H1 (cell line): ENCODE measurements at regions not wholly inside any gene's neighbourhood (a gene's known extent, or its start where the extent isn't known, plus 50 kb on each side); places are given as distances from the start of the nearest gene placed in this dataset.

Source experiments
- CTCF ChIA-PET: fragments of 300-600 bp; sonication (Branson Sonifier 250); formaldehyde crosslinking; loops from one replicate; lab custom pipeline; 2021; ENCODE audit not compliant: partially characterized antibody; lab: Charles Lee
- POLR2A ChIA-PET: fragments of 300-600 bp; sonication (Branson Sonifier 250); formaldehyde crosslinking; loops from one replicate; lab custom pipeline; 2021; ENCODE audit warnings: inconsistent platforms; ENCODE audit not compliant: partially characterized antibody; lab: Charles Lee
- DNase-seq, 2 experiments: peaks; one replicate each; pipeline versions ENCODE4 v3.0.0 to v3.0.0-alpha.2; 2010 to 2022; ENCODE audit warnings: low spot score in 2 of 2, low read depth in 1 of 2, mixed read lengths in 1 of 2
- FAIRE-seq: peaks from 2 replicates; lab custom pipeline; 2011; peaks lifted over from hg19 to GRCh38; lab: Jason Lieb, UNC
- H2AFZ ChIP-seq: 2 replicates; pipeline ENCODE4 v1.8.1; 2012; ENCODE audit warnings: low read length, inconsistent platforms
- H2AK5ac ChIP-seq: 2 replicates; pipeline ENCODE4 v1.6.1; 2013; ENCODE audit warnings: low read depth, low read length
- H2BK120ac ChIP-seq: replicated peaks from 2 replicates; pipeline ENCODE3; 2013; ENCODE audit warnings: low read depth, low read length, inconsistent platforms
- H2BK12ac ChIP-seq: 2 replicates; pipeline ENCODE4 v1.6.1; 2013; ENCODE audit warnings: low read depth, low read length
- H2BK15ac ChIP-seq: 2 replicates; pipeline ENCODE4 v1.6.1; 2013; ENCODE audit warnings: low read length
- H2BK20ac ChIP-seq: 2 replicates; pipeline ENCODE4 v1.6.1; 2013; ENCODE audit warnings: low read length
- H2BK5ac ChIP-seq: 2 replicates; pipeline ENCODE4 v1.6.1; 2013; ENCODE audit warnings: low read depth, low read length
- H3K14ac ChIP-seq: 2 replicates; pipeline ENCODE4 v1.6.1; 2013; ENCODE audit warnings: inconsistent platforms; ENCODE audit not compliant: insufficient read length
- H3K18ac ChIP-seq: 2 replicates; pipeline ENCODE4 v1.6.1; 2013; ENCODE audit warnings: low read length; ENCODE audit errors: extremely low read depth
- H3K23ac ChIP-seq: 2 replicates; pipeline ENCODE4 v1.6.1; 2013; ENCODE audit warnings: inconsistent platforms; ENCODE audit not compliant: insufficient read length
- H3K23me2 ChIP-seq: 2 replicates; pipeline ENCODE4 v1.6.1; 2013; ENCODE audit warnings: low read depth, low read length
- H3K27ac ChIP-seq: 2 replicates; pipeline ENCODE4 v1.6.1; 2011; ENCODE audit warnings: low read depth, low read length, inconsistent platforms
- H3K27me3 ChIP-seq, 4 experiments: replicated peaks in 1 of 4; 1 replicate in 1 of 4; 2 replicates in 3 of 4; pipeline versions ENCODE4 v1.6.1 to v1.8.1; 2011 to 2013; ENCODE audit warnings: low read length in 3 of 4, mild to moderate bottlenecking in 3 of 4, inconsistent platforms in 2 of 4, mixed read lengths in 2 of 4, moderate library complexity in 1 of 4; ENCODE audit not compliant: control insufficient read depth in 3 of 4, insufficient read depth in 3 of 4; ENCODE audit errors: extremely low read depth in 1 of 4
- H3K36me3 ChIP-seq, 4 experiments: 2 replicates each; pipeline versions ENCODE4 v1.6.1 to v1.8.1; 2011 to 2013; ENCODE audit warnings: mild to moderate bottlenecking in 4 of 4, low read length in 3 of 4, moderate library complexity in 2 of 4, control low read depth in 1 of 4, inconsistent platforms in 1 of 4; ENCODE audit not compliant: insufficient read depth in 4 of 4, control insufficient read depth in 2 of 4
- H3K4ac ChIP-seq: replicated peaks from 2 replicates; pipeline ENCODE3; 2013; ENCODE audit warnings: low read length, low read depth, mixed read lengths, inconsistent platforms; ENCODE audit not compliant: insufficient read length
- H3K4me1 ChIP-seq, 4 experiments: replicated peaks in 1 of 4; 1 replicate in 1 of 4; 2 replicates in 3 of 4; pipeline versions ENCODE4 v1.6.1 to v1.8.1; 2011 to 2013; ENCODE audit warnings: low read length in 3 of 4, inconsistent platforms in 2 of 4, mixed read lengths in 1 of 4; ENCODE audit not compliant: insufficient read depth in 4 of 4, control insufficient read depth in 3 of 4
- H3K4me2 ChIP-seq, 2 experiments: 2 replicates each; pipeline versions ENCODE4 v1.6.1 to v1.8.1; 2011 to 2013; ENCODE audit warnings: low read depth in 2 of 2, low read length in 2 of 2, control low read depth in 1 of 2, inconsistent platforms in 1 of 2, mild to moderate bottlenecking in 1 of 2; ENCODE audit not compliant: insufficient read depth in 1 of 2
- H3K4me3 ChIP-seq, 4 experiments: fragments of 200-600, 300-600 bp in 1 of 4; sonication (generic), shearing (Covaris generic), sonication (Bioruptor Twin) in 1 of 4; 2 replicates each; pipeline versions ENCODE4 v1.5.1 to v1.8.1; 2011 to 2016; ENCODE audit warnings: low read length in 4 of 4, low read depth in 3 of 4, control low read depth in 2 of 4, inconsistent platforms in 2 of 4, mild to moderate bottlenecking in 2 of 4, mixed read lengths in 1 of 4, moderate library complexity in 1 of 4; ENCODE audit not compliant: insufficient read depth in 2 of 4; ENCODE audit errors: extremely low read depth in 1 of 4
- H3K56ac ChIP-seq: replicated peaks from 2 replicates; pipeline ENCODE3; 2013; ENCODE audit warnings: low read depth, mild to moderate bottlenecking, mixed read lengths, low read length, inconsistent platforms; ENCODE audit not compliant: insufficient read length
- H3K79me1 ChIP-seq: 2 replicates; pipeline ENCODE4 v1.6.1; 2013; ENCODE audit warnings: low read depth, low read length, control low read depth
- H3K79me2 ChIP-seq, 2 experiments: 2 replicates each; pipeline versions ENCODE4 v1.6.1 to v1.8.1; 2012 to 2013; ENCODE audit warnings: low read length in 2 of 2, mild to moderate bottlenecking in 2 of 2, inconsistent platforms in 1 of 2; ENCODE audit not compliant: insufficient read depth in 2 of 2, control insufficient read depth in 1 of 2
- H3K9ac ChIP-seq, 4 experiments: replicated peaks in 1 of 4; 1 replicate in 1 of 4; 2 replicates in 3 of 4; pipeline versions ENCODE4 v1.6.1 to v1.8.1; 2011 to 2013; ENCODE audit warnings: low read depth in 3 of 4, low read length in 3 of 4, control low read depth in 2 of 4, mild to moderate bottlenecking in 2 of 4, moderate library complexity in 2 of 4, inconsistent platforms in 1 of 4; ENCODE audit errors: extremely low read depth in 1 of 4
- H3K9me3 ChIP-seq, 2 experiments: 2 replicates each; pipeline versions ENCODE4 v1.6.1 to v1.8.1; 2012 to 2013; ENCODE audit warnings: mild to moderate bottlenecking in 2 of 2, moderate library complexity in 2 of 2, control low read depth in 1 of 2, inconsistent platforms in 1 of 2, low read depth in 1 of 2, low read length in 1 of 2, mixed read lengths in 1 of 2; ENCODE audit not compliant: insufficient read depth in 2 of 2
- H4K20me1 ChIP-seq, 2 experiments: replicated peaks in 1 of 2; 2 replicates each; pipeline versions ENCODE3 to v1.8.1; 2011 to 2013; ENCODE audit warnings: inconsistent platforms in 2 of 2, low read length in 2 of 2, mild to moderate bottlenecking in 1 of 2; ENCODE audit not compliant: insufficient read depth in 2 of 2, control insufficient read depth in 1 of 2
- H4K5ac ChIP-seq: 2 replicates; pipeline ENCODE4 v1.6.1; 2013; ENCODE audit warnings: low read length, low read depth, mixed read lengths, inconsistent platforms; ENCODE audit not compliant: insufficient read length
- H4K8ac ChIP-seq: 2 replicates; pipeline ENCODE4 v1.8.0; 2013; ENCODE audit warnings: mild to moderate bottlenecking, moderate library complexity, low read length, inconsistent platforms; ENCODE audit not compliant: insufficient read depth; ENCODE audit errors: extremely low read depth
- H4K91ac ChIP-seq: replicated peaks from 2 replicates; pipeline ENCODE3; 2013; ENCODE audit warnings: low read length, mixed read lengths, inconsistent platforms; ENCODE audit not compliant: insufficient read length
- BACH1 ChIP-seq: IDR thresholded peaks from 2 replicates; pipeline ENCODE4 v1.6.1; 2012; ENCODE audit warnings: low read length, improper control_type of control experiment
- BRCA1 ChIP-seq: IDR thresholded peaks from 2 replicates; pipeline ENCODE4 v1.6.1; 2012; ENCODE audit warnings: low read depth, low read length, improper control_type of control experiment
- CBX5 ChIP-seq: fragments of 300-800, 300-1000 bp; sonication (generic); IDR thresholded peaks from 2 replicates; pipeline ENCODE4 v1.7.1; 2016; ENCODE audit warnings: antibody characterized with exemption, low read length, low read depth
- CBX8 ChIP-seq: fragments of 300-800, 300-1000 bp; sonication (generic); IDR thresholded peaks from 2 replicates; pipeline ENCODE4 v1.7.1; 2016; ENCODE audit warnings: low read depth, low read length, borderline replicate concordance
- CHD1 ChIP-seq: IDR thresholded peaks from 2 replicates; pipeline ENCODE4 v1.6.1; 2012; ENCODE audit warnings: low read depth, low read length, improper control_type of control experiment
- CTBP2 ChIP-seq: IDR thresholded peaks from 2 replicates; pipeline ENCODE4 v1.7.0; 2011; ENCODE audit warnings: borderline replicate concordance, mild to moderate bottlenecking, moderate library complexity, mixed read lengths, low read length; ENCODE audit not compliant: insufficient read depth, insufficient read length
- PHF8 ChIP-seq: fragments of 200-600 bp; sonication (generic); conservative IDR thresholded peaks from 2 replicates; pipeline ENCODE4 v1.7.1; 2012; ENCODE audit warnings: low read depth, mild to moderate bottlenecking, inconsistent platforms, low read length, moderate library complexity
- POU5F1 ChIP-seq: IDR thresholded peaks from 2 replicates; pipeline ENCODE4 v1.6.1; 2011; ENCODE audit warnings: low read depth, mild to moderate bottlenecking, low read length, moderate library complexity
- RFX5 ChIP-seq: IDR thresholded peaks from 2 replicates; pipeline ENCODE4 v1.6.1; 2011; ENCODE audit warnings: low read depth, low read length, improper control_type of control experiment, borderline replicate concordance
- RXRA ChIP-seq: IDR thresholded peaks from 2 replicates; pipeline ENCODE4 v1.6.1; 2011; ENCODE audit warnings: low read depth, mild to moderate bottlenecking, low read length, moderate library complexity; ENCODE audit not compliant: insufficient read depth
- SP1 ChIP-seq: IDR thresholded peaks from 2 replicates; pipeline ENCODE4 v1.6.1; 2011; ENCODE audit warnings: low read depth, low read length
- TEAD4 ChIP-seq: IDR thresholded peaks from 2 replicates; pipeline ENCODE4 v1.6.1; 2012; ENCODE audit warnings: low read depth, low read length, inconsistent platforms, mixed read lengths
- YY1 ChIP-seq: IDR thresholded peaks from 2 replicates; pipeline ENCODE4 v1.6.1; 2011; ENCODE audit warnings: low read depth, mild to moderate bottlenecking, low read length
- WGBS, 2 experiments: shearing (Covaris generic) in 1 of 2; methylation state at CpG; one replicate each; pipeline versions ENCODE4 v1.1.6 to v1.1.7; 2013 to 2015; ENCODE audit warnings: low lambda C conversion rate in 2 of 2, mixed read lengths in 2 of 2, inconsistent platforms in 1 of 2, low coverage in 1 of 2, missing lambda C conversion rate in 1 of 2; ENCODE audit not compliant: insufficient replicate concordance in 2 of 2, insufficient coverage in 1 of 2, insufficient read length in 1 of 2; ENCODE audit errors: extremely low coverage in 1 of 2, missing lambda C conversion rate in 1 of 2; 5-methylcytosine and 5-hydroxymethylcytosine counted together
- TF ChIP-seq, protein P1 (sequence below): IDR thresholded peaks from 2 replicates; pipeline ENCODE4 v1.6.1; 2011; ENCODE audit warnings: low read depth, mild to moderate bottlenecking, low read length; ENCODE audit not compliant: insufficient read depth

DNA sequence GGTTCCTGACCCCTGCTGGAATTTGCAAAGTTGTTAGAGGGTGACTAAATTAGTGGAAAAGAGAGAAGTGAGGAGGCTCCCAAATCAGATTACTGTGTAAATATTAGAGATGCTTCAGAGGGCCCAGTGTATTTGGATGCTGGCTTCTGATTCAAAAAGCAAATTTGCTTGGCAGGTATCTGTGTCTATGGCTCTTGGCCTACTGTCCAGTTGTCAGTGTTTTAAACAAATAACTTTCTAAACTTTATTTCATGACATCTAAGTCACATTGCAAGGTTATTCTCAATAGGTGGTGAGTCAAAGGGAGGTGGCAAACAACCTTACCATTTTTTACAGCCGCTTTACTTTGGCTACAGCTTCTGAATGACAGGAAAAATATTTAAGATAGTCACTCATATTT lies 720.1 kb downstream of the KCNA4 start:
- H3K56ac ChIP-seq, result no peak overlapping the region
- H3K4ac ChIP-seq, result no peak overlapping the region
- H3K14ac ChIP-seq, result no peak overlapping the region
- H3K4me1 ChIP-seq, result peaks cover 0 to 2% (median 0%) of the 10 kb centered on the region in 4 experiments; a peak in 2 of 7 replicates
- no peaks in the 10 kb centered on the region for H3K23me2 ChIP-seq
- H4K20me1 ChIP-seq, result no peaks in the 10 kb centered on the region
- POLR2A ChIA-PET, result no interaction called here
- H3K27me3 ChIP-seq, result no peaks in the 10 kb centered on the region
- H4K5ac ChIP-seq, result no peak overlapping the region
- H3K9me3 ChIP-seq, result no peaks in the 10 kb centered on the region
- DNase-seq (no peak), FAIRE-seq (no peak)
- H2AFZ ChIP-seq, result no peak overlapping the region
- no peak overlapping the region for H3K18ac ChIP-seq
- no peak overlapping the region for H3K9ac ChIP-seq
- no peak overlapping the region for H3K4me3 ChIP-seq
- no peak overlapping the region for H2AK5ac ChIP-seq
- H2BK12ac ChIP-seq, result no peak overlapping the region
- CTCF ChIA-PET, result no interaction called here
- no peak overlapping the region for H4K91ac ChIP-seq
- H3K36me3 ChIP-seq, result no peaks in the 10 kb centered on the region
- H2BK5ac ChIP-seq, result no peak overlapping the region
- no peak overlapping the region for H2BK120ac ChIP-seq
- TF ChIP-seq CHD1 (no peak), BACH1 (no peak), YY1 (no peak), CBX5 (no peak), RFX5 (no peak), POU5F1 (no peak), BRCA1 (no peak), RXRA (no peak), CBX8 (no peak), SP1 (no peak), PHF8 (no peak), CTBP2 (no peak), TEAD4 (no peak)
- TF ChIP-seq, protein P1, sequence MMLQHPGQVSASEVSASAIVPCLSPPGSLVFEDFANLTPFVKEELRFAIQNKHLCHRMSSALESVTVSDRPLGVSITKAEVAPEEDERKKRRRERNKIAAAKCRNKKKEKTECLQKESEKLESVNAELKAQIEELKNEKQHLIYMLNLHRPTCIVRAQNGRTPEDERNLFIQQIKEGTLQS, result no peak
- H3K23ac ChIP-seq, result no peak overlapping the region
- 86% methylated on average over 1 of the region's 1 CpG; no CpG with 5 or more reads in 1 of the 2 experiments for WGBS, 2 experiments
- no peak overlapping the region for H3K27ac ChIP-seq
- no peak overlapping the region for H4K8ac ChIP-seq
- no peak overlapping the region for H3K4me2 ChIP-seq
- H3K79me1 ChIP-seq, result no peaks in the 10 kb centered on the region
- no peak overlapping the region for H2BK15ac ChIP-seq
- H3K79me2 ChIP-seq, result no peaks in the 10 kb centered on the region
- no peak overlapping the region for H2BK20ac ChIP-seq
